ENCODE measurements at regions not wholly inside any gene's neighbourhood (a gene's known extent, or its start where the extent isn't known, plus 50 kb on each side); places are given as distances from the start of the nearest gene placed in this dataset.

DNA sequence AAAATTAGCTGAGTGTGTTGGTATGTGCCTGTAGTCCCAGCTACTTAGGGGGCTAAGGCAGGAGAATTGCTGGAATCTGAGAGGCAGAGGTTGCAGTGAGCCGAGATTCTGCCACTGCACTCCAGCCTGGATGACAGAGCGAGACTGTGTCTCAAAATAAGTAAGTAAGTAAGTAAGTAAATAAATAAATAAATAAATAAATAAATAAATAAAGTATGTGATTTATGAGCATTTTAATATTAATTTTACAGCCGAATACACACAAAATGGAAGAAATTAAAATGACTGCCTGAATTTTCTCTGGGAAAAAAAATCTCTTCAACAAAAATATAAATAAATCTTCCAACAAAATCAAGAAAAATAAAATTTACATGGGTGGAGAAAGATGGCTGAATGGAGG is 740.7 kb downstream of the CDH18 start:
- no peaks in the 10 kb centered on the region for H3K9me3 ChIP-seq
- 88 to 91% methylated on average over 3 of the region's 3 CpGs for WGBS, 2 donors
- no peaks in the 10 kb centered on the region for H3K4me1 ChIP-seq
- intact Hi-C loops (cut with DNase I) = no loop called here
- no peak overlapping the region for H3K4me3 ChIP-seq
- no peak for ATAC-seq
- TF ChIP-seq, protein P1, sequence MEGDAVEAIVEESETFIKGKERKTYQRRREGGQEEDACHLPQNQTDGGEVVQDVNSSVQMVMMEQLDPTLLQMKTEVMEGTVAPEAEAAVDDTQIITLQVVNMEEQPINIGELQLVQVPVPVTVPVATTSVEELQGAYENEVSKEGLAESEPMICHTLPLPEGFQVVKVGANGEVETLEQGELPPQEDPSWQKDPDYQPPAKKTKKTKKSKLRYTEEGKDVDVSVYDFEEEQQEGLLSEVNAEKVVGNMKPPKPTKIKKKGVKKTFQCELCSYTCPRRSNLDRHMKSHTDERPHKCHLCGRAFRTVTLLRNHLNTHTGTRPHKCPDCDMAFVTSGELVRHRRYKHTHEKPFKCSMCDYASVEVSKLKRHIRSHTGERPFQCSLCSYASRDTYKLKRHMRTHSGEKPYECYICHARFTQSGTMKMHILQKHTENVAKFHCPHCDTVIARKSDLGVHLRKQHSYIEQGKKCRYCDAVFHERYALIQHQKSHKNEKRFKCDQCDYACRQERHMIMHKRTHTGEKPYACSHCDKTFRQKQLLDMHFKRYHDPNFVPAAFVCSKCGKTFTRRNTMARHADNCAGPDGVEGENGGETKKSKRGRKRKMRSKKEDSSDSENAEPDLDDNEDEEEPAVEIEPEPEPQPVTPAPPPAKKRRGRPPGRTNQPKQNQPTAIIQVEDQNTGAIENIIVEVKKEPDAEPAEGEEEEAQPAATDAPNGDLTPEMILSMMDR (IDR thresholded peaks at IDR 0.05) = no peak
- DNase-seq = no peak
- H3K27me3 ChIP-seq = no peaks in the 10 kb centered on the region
- H3K36me3 ChIP-seq = no peaks in the 10 kb centered on the region
- H3K27ac ChIP-seq = no peak overlapping the region
- FAIRE-seq = no peak

DNA sequence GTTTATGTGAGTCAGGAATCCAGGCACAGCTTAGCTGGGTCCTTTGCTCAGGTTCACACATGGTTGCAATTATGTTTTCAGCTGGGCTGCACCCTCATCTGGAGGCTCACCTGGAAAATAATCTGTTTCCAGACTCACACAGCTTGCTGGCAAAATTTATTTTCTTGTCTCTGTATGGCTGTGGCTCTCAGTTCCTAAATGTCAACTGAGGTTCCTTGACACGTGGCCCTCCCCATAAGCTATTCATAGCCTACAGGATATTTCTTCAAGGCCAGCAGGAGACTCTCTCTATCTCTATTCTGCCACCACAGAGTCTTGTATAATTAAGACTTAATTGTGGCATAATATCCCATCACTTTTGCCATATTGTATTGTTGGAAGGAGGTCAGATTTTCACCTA is 732.0 kb downstream of the CDH18 start:
- Histone ChIP-seq H3K27me3 (no peaks in the 10 kb centered on the region), H3K9me3 (no peaks in the 10 kb centered on the region), H3K4me1 (peaks cover 0 to 5% (median 0%) of the 10 kb centered on the region in 3 donors), H3K36me3 (no peaks in the 10 kb centered on the region), H3K4me3 (no peak overlapping the region), H3K27ac (no peak overlapping the region)
- 49 to 61% methylated on average over 1 of the region's 1 CpG for WGBS, 2 donors
- DNase-seq (no peak), ATAC-seq (no peak), FAIRE-seq (no peak)
- TF ChIP-seq, protein P1 (IDR thresholded peaks at IDR 0.05) = no peak
- intact Hi-C loops (cut with DNase I) = no loop called here

DNA sequence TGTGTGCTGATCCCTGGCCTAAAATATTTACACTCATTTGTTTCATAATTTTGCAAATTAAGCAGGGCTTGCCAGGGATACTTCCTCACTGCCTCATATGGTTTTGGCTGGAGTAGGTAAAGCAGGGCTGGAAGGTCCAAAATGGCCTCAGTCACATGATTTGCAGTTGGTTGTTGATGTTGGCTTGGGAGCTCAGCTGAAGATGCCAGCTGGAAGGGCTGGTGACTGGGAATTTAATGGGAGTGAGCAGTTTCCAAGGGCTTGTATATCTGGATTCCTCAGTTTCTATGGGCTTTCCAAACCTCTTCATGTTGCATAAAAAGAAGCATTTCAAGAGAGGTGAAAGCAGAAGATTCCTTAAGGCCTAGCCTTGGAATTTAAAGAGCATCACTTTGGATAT is 729.3 kb downstream of the CDH18 start:
- H3K27me3 ChIP-seq = no peaks in the 10 kb centered on the region
- DNase-seq (no peak), FAIRE-seq (no peak), ATAC-seq (no peak)
- H3K36me3 ChIP-seq = no peaks in the 10 kb centered on the region
- no peak overlapping the region for H3K4me3 ChIP-seq
- TF ChIP-seq, protein P1 (IDR thresholded peaks at IDR 0.05) = no peak
- no peak overlapping the region for H3K27ac ChIP-seq
- intact Hi-C loops (cut with DNase I) = no loop called here
- peaks cover 0 to 5% (median 0%) of the 10 kb centered on the region in 3 donors for H3K4me1 ChIP-seq
- H3K9me3 ChIP-seq = no peaks in the 10 kb centered on the region

DNA sequence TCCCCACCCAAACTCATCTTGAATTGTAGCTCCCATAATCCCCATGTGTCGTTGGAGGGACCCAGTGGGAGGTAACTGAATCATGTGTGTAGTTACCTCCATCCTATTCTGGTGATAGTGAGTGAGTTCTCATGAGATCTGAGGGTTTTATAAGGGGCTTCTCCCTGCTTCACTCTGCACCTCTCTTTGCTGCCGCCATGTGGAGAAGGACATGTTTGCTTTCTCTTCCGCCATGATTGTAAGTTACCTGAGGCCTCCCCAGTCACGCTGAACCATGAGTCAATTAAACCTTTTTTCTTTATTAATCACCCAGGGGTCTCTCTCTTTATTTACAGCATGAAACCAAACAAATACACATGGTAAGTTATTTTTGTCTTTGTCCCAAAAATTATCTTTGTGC is 726.1 kb downstream of the CDH18 start:
- Histone ChIP-seq H3K27me3 (no peaks in the 10 kb centered on the region), H3K36me3 (no peaks in the 10 kb centered on the region), H3K4me3 (no peak overlapping the region), H3K4me1 (peaks cover 0 to under 1% (median 0%) of the 10 kb centered on the region in 3 donors), H3K9me3 (no peaks in the 10 kb centered on the region), H3K27ac (no peak overlapping the region)
- TF ChIP-seq, protein P1 (IDR thresholded peaks at IDR 0.05) = no peak
- 89 to 93% methylated on average over 4 of the region's 4 CpGs for WGBS, 2 donors
- DNase-seq = no peak
- FAIRE-seq = no peak
- intact Hi-C loops (cut with DNase I) = no loop called here
- no peak for ATAC-seq

DNA sequence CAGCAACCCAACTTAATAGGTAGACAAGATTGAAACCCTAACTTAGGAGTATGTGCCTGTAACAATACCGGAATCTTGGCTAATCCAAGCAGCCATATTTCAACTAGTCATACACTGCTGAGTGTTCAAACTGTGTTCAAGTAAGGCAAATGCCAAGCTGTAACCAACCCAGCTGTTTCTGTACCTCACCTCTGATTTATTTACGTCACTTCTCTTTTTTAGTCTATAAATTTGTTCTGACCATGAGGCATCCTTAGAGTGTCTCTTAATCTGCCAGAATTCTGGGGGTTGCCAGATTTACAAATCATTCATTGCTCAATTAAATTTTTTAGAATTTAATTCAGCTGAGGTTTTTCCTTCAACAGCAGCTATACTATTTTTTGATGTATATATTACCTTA is 723.2 kb downstream of the CDH18 start:
- no peaks in the 10 kb centered on the region for H3K27me3 ChIP-seq
- intact Hi-C loops (cut with DNase I) = no loop called here
- 90 to 96% methylated on average over 2 of the region's 2 CpGs for WGBS, 2 donors
- H3K36me3 ChIP-seq = no peaks in the 10 kb centered on the region
- no peaks in the 10 kb centered on the region for H3K4me1 ChIP-seq
- no peak overlapping the region for H3K27ac ChIP-seq
- no peaks in the 10 kb centered on the region for H3K9me3 ChIP-seq
- TF ChIP-seq, protein P1 (IDR thresholded peaks at IDR 0.05) = no peak
- no peak overlapping the region for H3K4me3 ChIP-seq
- DNase-seq = no peak
- ATAC-seq = no peak
- no peak for FAIRE-seq
